Panc1 (cell line): ENCODE measurements at regions not wholly inside any gene's neighbourhood (a gene's known extent, or its start where the extent isn't known, plus 50 kb on each side); places are given as distances from the start of the nearest gene placed in this dataset.

Experiments used
- ATAC-seq: fragments of 200-7000 bp; cut with Tn5 transposase; 2 replicates; pipeline ENCODE4 v1.9.1; 2020; ENCODE audit warnings: mild to moderate bottlenecking, moderate library complexity
- BruUV-seq: library from RNA; stranded (reverse); fragments of 400-500 nt; replicated peaks from 2 replicates; lab custom pipeline; 2021; lab: Mats Ljungman, UMichigan
- CTCF ChIA-PET: fragments of 300-600 bp; sonication (Branson Sonifier 250); formaldehyde crosslinking; loops from one replicate; lab custom pipeline; 2022; ENCODE audit warnings: antibody characterized with exemption; lab: Charles Lee
- POLR2A ChIA-PET: fragments of 300-600 bp; sonication (Branson Sonifier 250); formaldehyde crosslinking; loops from one replicate; lab custom pipeline; 2022; ENCODE audit warnings: antibody characterized with exemption; lab: Charles Lee
- DNase-seq: peaks from one replicate; pipeline ENCODE4 v3.0.0-alpha.2; 2010; ENCODE audit warnings: low read depth, low spot score
- H3K27ac ChIP-seq: 2 replicates; pipeline ENCODE4 v1.5.1; 2011; ENCODE audit warnings: mild to moderate bottlenecking, low read length, inconsistent platforms
- H3K27me3 ChIP-seq: fragments of 200-500 bp; sonication (Bioruptor generic); 2 replicates; pipeline ENCODE4 v1.6.0; 2014; ENCODE audit warnings: low read length, inconsistent platforms; ENCODE audit not compliant: control insufficient read depth, insufficient read depth
- H3K36me3 ChIP-seq: fragments of 200-500 bp; sonication (Bioruptor generic); 2 replicates; pipeline ENCODE4 v1.5.1; 2014; ENCODE audit warnings: inconsistent platforms, mild to moderate bottlenecking, low read length, moderate library complexity; ENCODE audit not compliant: control insufficient read depth, insufficient read depth
- H3K4me1 ChIP-seq: 2 replicates; pipeline ENCODE4 v1.5.1; 2011; ENCODE audit warnings: inconsistent platforms, mild to moderate bottlenecking, low read length, moderate library complexity; ENCODE audit not compliant: control insufficient read depth, insufficient read depth
- H3K4me3 ChIP-seq, 2 experiments: 2 replicates each; pipeline ENCODE4 v1.5.1; 2011 to 2012; ENCODE audit warnings: low read depth in 2 of 2, low read length in 2 of 2, mild to moderate bottlenecking in 2 of 2, inconsistent platforms in 1 of 2, moderate library complexity in 1 of 2
- H3K9me3 ChIP-seq: fragments of 200-500 bp; sonication (Bioruptor generic); 2 replicates; pipeline ENCODE4 v1.5.1; 2014; ENCODE audit warnings: low read depth, mild to moderate bottlenecking, inconsistent platforms, low read length, moderate library complexity; ENCODE audit not compliant: control insufficient read depth, insufficient read depth
- CTCF ChIP-seq: fragments of 450-650 bp; IDR thresholded peaks from 2 replicates; pipeline ENCODE4 v1.5.1; 2017; ENCODE audit warnings: mild to moderate bottlenecking
- POLR2AphosphoS5 ChIP-seq: IDR thresholded peaks from 2 replicates; pipeline ENCODE4 v1.6.1; 2012; ENCODE audit warnings: mild to moderate bottlenecking, low read depth, low read length, moderate library complexity
- REST ChIP-seq, 2 experiments: IDR thresholded peaks; 2 replicates each; pipeline ENCODE4 v1.6.1; 2011 to 2012; ENCODE audit warnings: low read depth in 2 of 2, control low read depth in 1 of 2, low read length in 1 of 2, mild to moderate bottlenecking in 1 of 2, moderate library complexity in 1 of 2; ENCODE audit not compliant: insufficient read depth in 1 of 2
- SIN3A ChIP-seq: IDR thresholded peaks from 2 replicates; pipeline ENCODE4 v1.6.1; 2012; ENCODE audit warnings: low read depth, mild to moderate bottlenecking, low read length, moderate library complexity, borderline replicate concordance; ENCODE audit not compliant: insufficient read depth
- TCF7L2 ChIP-seq: IDR thresholded peaks from 2 replicates; pipeline ENCODE4 v1.6.1; 2011; ENCODE audit warnings: mild to moderate bottlenecking, low read depth, low read length, inconsistent platforms
- in situ Hi-C: cut with HindIII; loops from 2 replicates; pipeline ENCODE4 v1.10.0; 2016; ENCODE audit warnings: low sequenced_read_pairs, low pct_unique_long_range_greater_than_20kb
- intact Hi-C: fragments of 100-400 bp; cut with micrococcal nuclease; formaldehyde crosslinking; loops from one replicate; pipeline ENCODE4 v1.10.0; 2022; ENCODE audit not compliant: unreplicated experiment

GRCh38 chr1:47510282-47510811, 72.5 kb downstream of the FOXD2 start:
- CTCF ChIA-PET = no interaction called here

GRCh38 chr1:47511825-47512224, 74.0 kb downstream of the FOXD2 start:
- DNase-seq (no peak), ATAC-seq (no peak)
- H3K27ac ChIP-seq = no peak overlapping the region
- no peaks in the 10 kb centered on the region for H3K9me3 ChIP-seq
- TF ChIP-seq POLR2AphosphoS5 = no peak
- no peaks in the 10 kb centered on the region for H3K36me3 ChIP-seq
- in situ Hi-C loops = no loop called here
- no TSS peak for BruUV-seq
- ChIA-PET POLR2A (no interaction called here), CTCF (interaction anchor here (0.6 kb wide), 1 partner anchor 47 kb away, joined by 3 read pairs; no protein-coding TSS in a partner anchor)
- peaks cover 6% of the 10 kb centered on the region; the same call in 1 of the 2 replicates for H3K4me1 ChIP-seq
- H3K4me3 ChIP-seq = no peak overlapping the region
- intact Hi-C loops = no loop called here
- H3K27me3 ChIP-seq = peaks cover 19% of the 10 kb centered on the region

More at GRCh38 chr1:47510282-47510811, 72.5 kb downstream of the FOXD2 start:
- ATAC-seq (no peak), DNase-seq (no peak)
- TF ChIP-seq REST (IDR thresholded peaks at IDR 0.05; ENCODE audit: insufficient read depth in 1 of 2, low read depth in 2 of 2, low read length in 1 of 2) = no peak
- no peak for TF ChIP-seq TCF7L2
- TF ChIP-seq CTCF = no peak
- TF ChIP-seq POLR2AphosphoS5 = no peak
- TF ChIP-seq SIN3A = no peak
- Histone ChIP-seq H3K9me3 (no peaks in the 10 kb centered on the region), H3K4me1 (peaks cover 6% of the 10 kb centered on the region; the same call in 1 of the 2 replicates), H3K27me3 (peaks cover 22% of the 10 kb centered on the region), H3K4me3 (no peak overlapping the region), H3K27ac (no peak overlapping the region), H3K36me3 (no peaks in the 10 kb centered on the region)
- in situ Hi-C loops = no loop called here
- no TSS peak for BruUV-seq
- POLR2A ChIA-PET = no interaction called here
- intact Hi-C loops = no loop called here

GRCh38 chr1:47513393-47513792, 75.5 kb downstream of the FOXD2 start:
- Histone ChIP-seq H3K36me3 (no peaks in the 10 kb centered on the region), H3K4me3 (no peak overlapping the region), H3K27me3 (peaks cover 9% of the 10 kb centered on the region), H3K9me3 (no peaks in the 10 kb centered on the region), H3K27ac (no peak overlapping the region), H3K4me1 (peaks cover 6% of the 10 kb centered on the region; the same call in 1 of the 2 replicates)
- POLR2A ChIA-PET = no interaction called here
- in situ Hi-C loops = no loop called here
- DNase-seq (no peak), ATAC-seq (no peak)
- CTCF ChIA-PET = no interaction called here
- intact Hi-C loops = no loop called here
- no TSS peak for BruUV-seq
- TF ChIP-seq TCF7L2 (no peak), POLR2AphosphoS5 (no peak), SIN3A (no peak), REST (IDR thresholded peaks at IDR 0.05; ENCODE audit: insufficient read depth in 1 of 2, low read depth in 2 of 2, low read length in 1 of 2) (no peak), CTCF (no peak)
